HG03469 (cell line): ENCODE measurements at regions not wholly inside any gene's neighbourhood (a gene's known extent, or its start where the extent isn't known, plus 50 kb on each side); places are given as distances from the start of the nearest gene placed in this dataset.
"Not testable (repeated sequence)": the region's sequence is repeated elsewhere in the genome, so short reads cannot be mapped to it uniquely, and the experiment has no call there.

Experiments
- ATAC-seq: cut with Tn5 transposase; IDR thresholded peaks from one replicate; pipeline ENCODE4 v1.9.1; 2021; ENCODE audit warnings: mild to moderate bottlenecking, moderate library complexity, moderate number of reproducible peaks; ENCODE audit not compliant: unreplicated experiment

DNA sequence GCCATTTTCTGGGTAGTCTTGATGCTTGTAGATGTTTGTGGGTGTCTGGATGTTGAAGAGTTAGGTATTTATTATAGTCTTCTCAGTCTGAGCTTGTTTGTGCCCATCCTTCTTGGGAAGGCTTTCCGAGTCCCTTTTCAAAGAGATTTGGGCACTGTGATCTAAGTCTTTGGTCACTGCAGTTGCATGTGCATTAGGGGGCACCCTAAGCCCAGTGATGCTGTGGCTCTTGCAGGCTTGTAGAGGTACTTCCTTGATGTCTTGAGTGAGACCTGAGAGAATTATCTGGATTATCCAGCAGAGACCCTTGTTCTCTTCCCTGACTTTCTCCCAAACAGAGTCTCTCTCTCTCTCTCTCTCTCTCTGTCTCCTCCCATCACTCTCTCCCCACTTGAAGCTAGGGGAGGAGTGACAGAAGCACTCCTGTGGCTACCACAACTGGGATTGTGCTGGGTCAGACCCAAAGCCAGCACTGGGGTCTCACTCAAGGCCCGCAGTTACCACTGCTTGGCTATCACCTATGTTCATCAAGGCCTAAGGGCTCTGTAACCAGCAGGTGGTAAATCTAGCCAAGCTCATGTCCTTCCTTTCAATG lies 68.5 kb downstream of the TMCO5A start:
- ATAC-seq: no peak

DNA sequence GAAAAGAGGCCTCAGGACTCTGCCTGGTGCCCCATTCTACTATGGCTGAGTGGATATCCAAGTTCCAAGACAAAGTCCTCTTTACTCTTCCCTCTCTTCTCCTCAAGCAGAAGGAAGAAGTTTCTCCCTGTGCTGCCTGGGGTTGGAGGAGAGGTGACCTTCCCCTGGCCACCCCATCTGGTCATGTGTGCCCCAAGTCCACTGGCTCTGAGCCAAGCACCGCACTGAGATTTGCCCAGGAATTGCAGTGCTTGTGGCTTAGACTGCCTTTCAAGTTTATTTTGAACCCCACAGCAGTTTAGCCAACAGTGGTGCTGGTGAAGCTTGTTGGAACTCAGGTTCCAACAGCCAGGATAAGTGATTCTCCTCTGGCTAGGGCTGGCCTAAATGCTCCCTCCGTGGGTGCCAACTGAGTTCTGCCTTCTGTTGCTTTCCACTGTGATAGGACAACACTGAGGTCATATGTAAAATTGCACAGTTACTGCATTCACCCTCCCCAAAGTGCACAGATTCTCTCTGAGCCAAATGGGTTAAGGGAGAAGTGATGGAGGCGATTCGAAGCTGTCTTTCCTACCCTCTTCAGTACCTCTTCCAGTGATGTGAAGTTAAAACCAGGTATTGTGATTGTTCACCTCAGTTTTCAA lies 69.9 kb downstream of the TMCO5A start:
- ATAC-seq: no peak

DNA sequence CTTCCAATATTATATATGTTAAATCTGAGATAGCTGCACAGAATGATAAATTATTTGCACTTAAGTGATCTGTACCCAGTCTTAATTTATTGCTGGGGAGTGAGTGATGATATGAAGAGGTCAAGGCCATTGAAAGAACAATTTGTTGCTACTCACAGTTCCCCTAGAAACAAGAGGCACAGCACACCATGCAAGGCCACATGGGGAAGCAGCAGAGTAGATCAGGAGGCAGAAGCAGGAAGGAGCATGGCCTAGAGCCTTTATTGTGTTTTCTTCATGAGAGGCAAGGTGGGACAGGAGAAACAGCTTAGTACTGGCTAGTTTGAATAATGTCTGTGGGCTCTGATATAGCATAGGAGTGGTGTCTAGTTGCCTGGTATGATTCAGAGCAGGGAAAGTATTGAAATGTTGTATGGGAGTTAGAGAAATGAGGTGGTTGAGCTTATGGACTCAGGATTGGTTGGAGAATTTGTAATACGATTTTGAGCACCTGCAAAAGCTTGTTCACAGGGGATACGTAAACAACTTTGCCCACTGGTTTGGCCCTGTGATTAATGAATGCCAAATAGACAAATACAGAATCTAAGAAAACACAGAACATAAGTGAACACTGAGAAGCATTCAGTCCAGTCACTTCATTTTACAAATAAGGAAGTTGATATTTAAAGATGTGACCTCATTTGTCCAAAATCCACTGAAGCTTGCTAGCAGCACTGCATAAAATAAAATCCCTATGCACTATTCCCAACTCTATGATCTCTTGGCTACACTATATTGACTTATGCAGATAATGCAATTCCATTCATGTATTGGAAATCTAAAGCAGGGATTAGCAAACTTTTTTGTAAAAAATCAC lies 71.7 kb downstream of the TMCO5A start:
- ATAC-seq: no peak

DNA sequence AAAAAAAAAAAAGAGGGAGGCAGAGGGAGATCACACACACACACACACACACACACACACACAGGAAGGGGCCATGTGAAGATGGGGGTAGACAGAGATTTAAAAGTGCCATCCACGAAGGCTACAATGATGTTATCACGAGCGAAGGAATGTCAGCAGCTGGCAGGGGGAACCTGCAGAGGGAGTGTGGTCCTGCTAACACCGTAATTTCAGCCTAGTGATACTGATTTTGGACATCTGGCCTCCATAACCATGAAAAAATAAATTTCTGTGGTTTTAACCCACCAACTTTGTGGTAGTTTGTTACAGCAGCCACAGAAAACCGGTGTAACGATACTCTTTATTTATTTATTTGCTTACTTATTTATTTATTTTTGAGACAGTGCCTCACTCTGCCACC lies 76.0 kb downstream of the TMCO5A start:
- no peak for ATAC-seq

DNA sequence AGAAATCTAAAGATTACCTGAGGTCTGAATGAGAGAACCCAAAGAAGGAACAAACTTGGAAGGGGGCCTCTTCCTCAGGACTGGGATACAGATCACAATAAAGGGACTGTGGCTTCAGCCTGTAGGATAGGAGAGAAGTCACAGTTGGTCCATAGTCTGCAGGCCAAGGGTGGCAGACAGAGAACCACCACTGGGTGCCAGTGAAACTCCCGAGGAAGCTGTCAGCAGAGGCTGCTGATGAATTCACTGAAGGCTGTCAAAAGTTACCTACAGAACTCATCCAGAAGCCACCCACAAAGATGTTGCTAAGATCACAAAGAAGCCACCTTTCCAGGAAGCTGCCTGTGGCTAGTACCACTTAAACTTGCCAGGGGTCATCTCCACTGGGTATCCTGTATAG lies 78.5 kb downstream of the TMCO5A start:
- ATAC-seq: no peak

DNA sequence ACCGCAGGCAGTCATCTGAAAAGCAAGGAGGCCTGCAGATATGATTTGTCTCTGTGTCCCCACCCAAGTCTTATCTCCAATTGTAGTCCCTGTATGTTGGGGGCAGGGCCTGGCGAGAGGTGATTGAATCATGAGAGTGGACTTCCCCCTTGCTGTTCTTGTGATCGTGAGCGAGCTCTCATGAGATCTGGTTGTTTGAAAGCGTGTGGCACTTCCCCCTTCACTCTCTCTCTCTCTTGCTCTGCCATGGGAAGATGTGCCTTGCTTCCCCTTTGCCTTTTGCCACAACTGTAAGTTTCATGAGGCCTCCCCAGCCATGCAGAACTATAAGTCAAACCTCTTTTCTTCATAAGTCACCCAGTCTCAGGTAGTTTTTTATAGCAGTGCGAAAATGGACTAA lies 83.3 kb downstream of the TMCO5A start:
- no peak for ATAC-seq

DNA sequence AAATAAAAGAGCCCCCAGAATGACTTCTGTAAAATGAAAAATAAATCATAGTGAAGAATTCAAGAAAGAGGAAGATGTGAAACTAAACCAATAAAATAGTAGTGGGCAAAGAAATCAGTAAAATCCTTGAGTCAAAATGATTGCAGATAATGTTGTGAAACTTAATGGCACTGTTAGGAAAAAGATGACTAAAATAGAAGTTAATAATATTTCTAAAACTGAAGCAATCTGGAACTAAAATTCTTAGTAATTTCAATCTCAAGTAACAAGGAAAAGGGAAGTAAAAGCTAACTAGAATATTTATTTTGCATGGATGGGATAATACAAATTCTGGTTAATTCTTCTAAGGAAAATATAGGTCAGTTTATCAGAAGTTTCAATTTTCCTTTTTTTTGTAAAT lies 84.6 kb downstream of the TMCO5A start:
- ATAC-seq: no peak

DNA sequence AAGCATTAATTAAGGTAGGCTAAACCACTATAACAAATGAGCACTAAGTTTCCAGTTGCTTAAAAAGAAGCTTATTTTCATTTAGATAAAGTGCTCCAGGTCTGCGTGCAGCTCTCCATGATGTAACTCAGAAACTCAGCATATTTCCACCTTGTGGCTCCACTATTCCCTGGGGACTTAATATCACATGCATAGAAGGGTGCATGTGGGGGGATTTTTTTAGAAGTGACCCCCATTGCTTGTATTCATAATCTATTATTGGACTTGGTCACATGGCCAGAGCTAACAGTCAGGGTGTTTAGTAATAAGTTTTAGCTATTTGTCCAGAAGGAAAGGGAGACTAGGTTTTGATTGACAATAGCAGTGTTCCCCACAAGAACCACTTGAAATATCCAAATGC lies 86.8 kb downstream of the TMCO5A start:
- no peak for ATAC-seq

DNA sequence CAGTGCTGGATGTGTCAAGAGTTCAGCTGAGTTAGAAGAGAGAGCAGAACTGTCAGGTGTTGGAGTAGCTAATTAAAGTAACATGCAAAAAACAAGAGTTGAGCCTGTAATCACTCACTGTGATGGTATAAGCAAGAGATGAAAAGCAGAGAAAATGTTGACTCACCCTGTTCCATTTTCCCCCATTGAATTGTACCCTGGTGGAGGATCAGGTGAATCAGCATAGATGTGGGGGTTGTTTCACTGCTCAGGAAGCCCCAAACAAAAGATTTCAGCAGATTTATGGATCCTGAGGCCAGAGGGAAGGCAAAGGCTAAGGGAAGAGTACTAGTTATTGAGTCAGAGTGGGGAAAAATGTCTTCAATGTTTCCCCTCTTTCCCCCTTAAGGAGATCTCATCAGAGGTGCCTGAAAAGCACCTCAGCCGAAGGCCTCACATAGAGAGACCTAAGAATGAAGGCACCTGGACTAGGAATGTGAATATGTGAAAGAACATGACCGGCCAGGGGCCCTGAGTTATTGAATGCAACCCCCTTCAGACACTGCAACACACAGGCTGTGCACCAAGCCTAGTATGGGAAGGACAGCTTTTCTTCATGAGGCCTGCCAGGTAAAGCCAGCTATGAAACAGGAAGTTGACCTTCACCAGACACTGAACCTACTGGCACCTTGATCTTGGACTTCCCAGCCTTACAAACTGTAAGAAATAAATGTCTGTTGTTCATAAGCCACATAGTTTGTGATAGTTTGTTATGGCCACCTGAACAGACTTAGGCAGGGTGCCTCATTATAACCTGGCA lies 90.1 kb downstream of the TMCO5A start:
- no peak for ATAC-seq

DNA sequence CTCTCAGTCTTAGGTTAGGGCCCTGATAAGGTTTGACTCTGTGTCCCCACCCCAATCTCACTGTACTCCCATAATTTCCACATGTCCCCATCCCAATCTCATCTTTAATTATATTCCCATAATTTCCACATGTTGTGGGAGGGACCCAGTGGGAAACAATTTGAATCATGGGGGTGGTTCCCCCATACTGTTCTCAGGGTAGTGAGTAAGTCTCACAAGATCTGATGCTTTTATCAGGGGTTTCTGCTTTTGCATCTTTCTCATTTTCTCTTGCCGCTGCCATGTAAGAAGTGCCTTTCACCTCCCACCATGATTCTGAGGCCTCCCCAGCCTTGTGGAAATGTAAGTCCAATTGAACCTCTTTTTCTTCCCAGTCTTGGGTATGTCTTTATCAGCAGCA lies 91.2 kb downstream of the TMCO5A start:
- not testable (repeated sequence) for ATAC-seq

DNA sequence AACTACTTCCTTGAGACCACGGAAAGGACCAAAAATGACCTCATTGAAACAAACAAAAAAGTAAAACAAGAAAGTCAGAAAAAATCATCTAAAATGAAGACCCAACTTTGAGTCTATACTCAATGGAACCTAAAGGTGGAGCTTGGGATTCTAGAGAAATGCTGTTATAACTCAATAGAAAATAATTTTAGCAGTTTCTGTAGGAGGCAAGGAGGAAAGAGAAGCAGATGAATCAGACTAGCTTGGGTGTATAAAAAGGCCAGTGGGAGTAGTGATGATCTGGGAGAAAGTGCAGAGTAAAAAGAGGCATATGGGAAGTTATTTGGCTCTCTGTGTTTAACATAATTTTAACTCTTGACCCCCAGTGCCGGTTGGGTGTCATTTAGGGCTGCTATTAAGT lies 94.4 kb downstream of the TMCO5A start:
- no peak for ATAC-seq

DNA sequence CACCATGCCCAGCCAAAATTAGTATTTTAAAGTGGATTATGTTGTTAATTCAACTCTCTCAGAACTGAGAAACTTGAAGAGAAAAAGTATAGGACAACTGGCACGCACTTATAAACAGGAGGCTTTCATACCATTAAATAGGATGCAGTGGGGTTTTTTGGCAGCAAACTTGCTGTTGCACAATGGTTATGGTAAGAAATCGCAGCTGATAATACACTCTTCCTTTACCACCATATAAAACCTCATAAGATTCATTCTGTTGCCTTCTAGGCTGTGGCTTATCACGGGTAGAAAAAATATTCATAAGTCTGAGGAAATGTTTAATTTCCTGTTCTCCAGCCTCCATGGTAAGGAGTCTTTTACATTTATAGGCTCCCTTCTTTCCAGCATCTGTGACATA lies 95.3 kb downstream of the TMCO5A start:
- ATAC-seq: no peak

DNA sequence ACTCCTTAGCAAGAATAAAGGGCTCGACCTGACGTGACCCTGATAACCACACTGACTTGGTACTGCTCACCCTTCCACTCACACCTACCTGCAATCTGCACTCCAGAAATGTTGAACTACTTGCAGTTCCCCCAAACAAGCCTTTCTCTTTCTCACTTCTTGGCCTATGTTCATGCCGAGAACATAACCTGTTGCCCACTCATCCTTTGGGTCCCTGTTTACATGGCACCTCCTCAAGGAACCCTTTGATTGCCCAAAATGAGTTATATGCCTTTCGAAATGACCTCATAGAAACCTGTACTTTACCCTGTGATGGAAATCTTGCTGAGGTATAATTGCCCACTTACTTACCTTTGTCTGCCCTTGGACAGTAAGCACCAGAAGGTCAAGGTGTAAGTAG lies 96.2 kb downstream of the TMCO5A start:
- ATAC-seq: no peak

DNA sequence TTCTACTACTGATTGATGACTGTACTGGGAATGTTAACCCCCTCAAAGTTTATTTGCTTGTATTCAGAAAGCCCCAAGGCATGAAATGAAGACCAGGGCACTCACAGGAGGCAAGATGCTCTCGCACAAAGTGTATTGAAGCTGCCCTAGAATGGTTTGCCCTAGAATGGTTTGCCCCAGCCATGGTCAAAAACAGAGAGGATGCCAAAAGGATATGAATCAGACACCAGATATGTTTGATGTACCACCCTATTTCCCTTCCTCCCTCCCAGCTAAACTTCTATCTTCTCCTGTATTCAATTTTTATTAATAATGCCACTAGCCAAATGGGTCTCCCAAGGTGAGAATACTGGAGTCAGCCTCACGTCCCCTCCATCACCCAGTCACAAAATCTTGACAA lies 101.3 kb downstream of the TMCO5A start:
- no peak for ATAC-seq

DNA sequence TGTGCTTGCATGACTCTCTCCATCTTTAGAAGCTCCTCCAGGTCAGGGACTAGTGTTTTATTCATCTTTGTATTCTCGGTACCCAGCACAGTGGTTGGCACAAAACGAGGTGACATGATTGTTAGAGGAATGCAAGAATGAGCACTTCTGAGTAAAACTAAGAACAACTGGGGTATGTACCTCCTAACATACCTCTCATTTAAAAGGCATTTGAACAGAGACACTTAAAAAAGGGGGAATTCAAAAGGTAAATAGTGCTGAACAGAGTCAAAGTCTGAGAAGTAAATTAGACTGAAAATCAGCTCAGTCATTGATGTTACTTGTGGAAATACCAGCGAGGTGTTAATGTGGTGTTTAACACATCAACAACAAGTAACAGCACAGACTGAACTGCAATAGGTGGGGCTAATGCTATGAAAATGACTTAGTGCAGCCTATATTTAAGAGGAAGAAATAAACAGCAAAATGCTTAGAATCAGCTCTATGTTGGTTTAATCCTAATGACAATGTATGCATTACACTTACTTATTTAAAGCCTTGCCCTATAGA lies 102.4 kb downstream of the TMCO5A start:
- no peak for ATAC-seq

DNA sequence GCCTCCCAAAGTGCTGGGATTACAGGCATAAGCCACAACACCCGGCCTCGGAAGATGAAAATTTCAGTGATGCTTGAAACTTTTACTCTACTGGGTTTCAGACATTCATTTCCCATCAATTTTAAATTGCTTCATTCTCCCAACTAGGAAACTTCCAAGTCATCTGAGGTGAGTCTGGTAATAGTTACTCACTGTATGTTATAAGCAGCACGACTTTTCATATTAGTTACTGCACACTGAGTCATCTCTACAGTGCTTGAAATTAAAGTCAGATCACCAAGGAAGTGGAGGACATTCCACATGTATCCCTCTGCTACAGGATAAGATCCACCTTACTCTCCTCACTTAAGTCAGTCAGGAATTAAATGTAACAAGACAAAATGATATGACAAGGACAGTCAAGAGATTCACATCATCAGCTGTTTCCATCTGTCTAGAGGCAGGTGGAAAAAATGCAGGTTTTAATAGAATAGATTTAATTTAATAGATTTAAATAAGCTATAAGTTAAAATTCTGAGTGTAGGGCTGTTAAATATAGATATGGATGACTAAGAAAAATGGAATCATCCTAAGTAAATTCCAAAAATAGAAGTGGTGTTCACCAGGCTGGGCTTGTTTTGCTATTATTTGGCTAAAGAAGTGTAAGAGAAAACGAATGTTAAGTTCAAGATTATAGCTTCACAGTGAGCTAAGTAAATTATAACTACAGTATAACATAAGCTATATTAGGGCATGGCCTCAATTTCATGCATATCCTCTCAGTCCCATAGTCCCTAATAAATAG lies 104.4 kb downstream of the TMCO5A start:
- ATAC-seq: no peak

DNA sequence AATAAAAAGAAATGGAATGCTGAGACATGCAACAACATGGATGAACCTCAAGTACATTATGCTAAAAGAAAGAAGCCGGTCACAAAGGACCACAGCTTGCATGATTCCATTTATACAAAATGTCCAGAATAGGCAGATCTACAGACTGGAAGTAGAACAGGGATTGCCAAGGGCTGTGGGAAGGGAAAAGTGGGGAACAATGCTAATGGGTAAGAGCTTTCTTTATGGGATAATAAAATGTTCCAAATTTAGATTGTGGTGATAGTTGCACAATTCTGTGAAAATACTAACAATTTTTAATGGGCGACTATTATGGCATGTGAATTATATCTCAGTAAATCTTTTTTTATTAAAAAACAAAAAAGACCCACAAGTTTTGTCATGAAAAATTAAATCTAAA lies 106.2 kb downstream of the TMCO5A start:
- no peak for ATAC-seq

DNA sequence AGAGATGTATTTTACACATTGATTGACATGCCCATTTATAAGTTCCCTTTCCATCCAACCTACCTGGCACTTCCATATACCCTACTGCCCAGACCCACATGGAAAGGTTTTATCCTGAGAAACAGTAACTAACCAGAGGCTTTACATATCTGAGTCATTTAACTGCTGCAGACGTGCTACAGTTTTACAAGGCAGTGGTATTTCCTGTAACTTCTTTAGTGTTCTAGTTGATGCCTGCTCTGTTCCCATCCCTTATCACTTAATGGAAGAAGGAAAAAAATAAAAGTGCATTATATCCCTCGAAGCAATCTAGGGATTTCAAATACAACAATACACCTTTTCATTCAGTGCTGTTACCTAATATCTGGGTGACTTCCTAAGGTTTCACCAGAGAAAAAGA lies 107.1 kb downstream of the TMCO5A start:
- ATAC-seq: no peak

DNA sequence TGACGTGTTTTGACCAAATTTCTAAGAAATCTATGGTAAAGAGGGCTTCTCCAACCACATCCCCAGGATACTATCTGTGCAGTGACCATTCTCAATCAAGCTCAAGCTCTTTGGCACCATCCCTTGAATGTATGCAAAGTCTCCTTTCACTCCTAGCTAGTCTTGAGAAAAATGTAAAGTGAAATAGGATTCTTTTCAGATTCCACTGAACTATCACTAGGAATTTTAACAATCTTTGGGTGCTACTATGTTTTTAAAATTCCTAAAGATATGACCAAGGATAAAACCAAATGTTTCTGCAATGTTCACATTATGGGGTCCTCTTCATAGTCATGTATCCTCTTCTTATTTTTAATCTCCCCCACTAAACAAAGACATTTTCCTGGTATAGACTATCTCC lies 107.8 kb downstream of the TMCO5A start:
- ATAC-seq: no peak

DNA sequence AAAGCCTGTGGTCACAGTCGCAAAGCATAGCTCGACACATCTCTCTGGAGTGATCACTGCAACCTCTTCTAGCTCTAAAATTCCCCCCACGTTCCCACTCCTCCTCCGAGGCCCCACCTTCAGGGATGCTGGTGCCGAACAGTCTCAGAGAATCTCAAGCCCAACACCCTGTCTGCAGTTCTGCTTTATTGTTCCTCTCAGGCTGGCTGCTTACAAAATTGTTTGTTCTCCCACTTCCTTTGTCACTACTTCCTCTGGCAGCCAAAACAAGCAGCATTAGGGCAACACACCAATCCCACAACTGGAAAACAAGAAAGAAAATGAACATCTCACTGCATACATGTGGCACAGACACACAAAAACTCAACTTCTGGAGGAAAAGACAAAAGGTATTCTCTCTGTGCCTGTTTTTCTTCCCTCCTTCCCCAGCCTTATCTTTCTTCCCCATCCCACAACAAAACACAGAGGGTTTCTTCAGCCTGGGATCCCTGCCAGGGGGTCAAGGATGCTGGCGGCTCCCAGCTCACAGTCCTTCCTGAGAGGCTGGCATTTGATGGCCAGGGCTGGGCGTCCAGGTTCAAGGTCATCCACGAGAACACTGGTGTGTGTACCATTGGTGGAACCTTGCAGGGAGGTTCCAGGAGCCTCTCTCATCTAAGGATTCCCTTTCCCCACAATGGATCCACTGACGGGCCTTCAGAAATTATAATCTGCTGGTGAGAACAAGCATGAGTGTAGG lies 108.4 kb downstream of the TMCO5A start:
- ATAC-seq: no peak
